GM23248 (cell line): ENCODE measurements at regions not wholly inside any gene's neighbourhood (a gene's known extent, or its start where the extent isn't known, plus 50 kb on each side); places are given as distances from the start of the nearest gene placed in this dataset.

Experiments
- EZH2 ChIP-seq: fragments of 200-600 bp; sonication (generic); IDR thresholded peaks from 2 replicates; pipeline ENCODE4 v1.6.1; 2018; ENCODE audit warnings: antibody characterized with exemption, mild to moderate bottlenecking; ENCODE audit not compliant: insufficient read depth, poor library complexity, severe bottlenecking
- EZH2phosphoT487 ChIP-seq: fragments of 200-600 bp; sonication (generic); IDR thresholded peaks from 2 replicates; pipeline ENCODE4 v1.6.1; 2018; ENCODE audit warnings: antibody characterized with exemption, moderate library complexity, mild to moderate bottlenecking, low read depth; ENCODE audit not compliant: insufficient read depth

DNA sequence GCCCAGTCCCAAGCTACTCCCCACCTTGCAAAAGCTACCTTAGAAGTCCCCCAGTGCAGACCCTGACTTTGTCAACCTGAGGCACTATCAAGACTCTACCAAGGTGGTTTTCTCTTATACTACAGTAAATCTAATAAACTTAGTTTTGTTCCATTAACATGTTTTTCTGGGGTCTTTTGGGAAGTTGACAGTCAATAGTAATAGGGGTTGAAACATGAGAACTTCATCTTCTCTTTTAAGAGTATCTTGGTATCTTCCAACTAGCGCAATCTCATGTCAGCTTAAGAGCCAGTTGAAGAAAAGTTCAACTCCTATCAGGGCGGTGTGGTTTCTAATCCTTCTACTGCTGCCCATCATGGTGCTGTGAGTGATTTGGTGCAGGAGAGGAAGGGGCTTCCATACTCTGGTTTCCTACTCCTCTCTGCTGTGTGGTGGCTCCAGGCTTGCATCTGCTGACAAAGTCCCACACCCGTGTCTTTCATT lies 164.2 kb downstream of the FOXA2 start:
- TF ChIP-seq EZH2phosphoT487 (no peak), EZH2 (no peak)
